Muscle of arm (tissue), 1 donor: ENCODE measurements at regions not wholly inside any gene's neighbourhood (a gene's known extent, or its start where the extent isn't known, plus 50 kb on each side); places are given as distances from the start of the nearest gene placed in this dataset.
A peak's percentile ranks its signal among the peaks of the same experiment; 100 is the strongest.

Source experiments
- DNase-seq: peaks from one replicate; pipeline ENCODE4 v3.0.0-alpha.2; 2013

DNA sequence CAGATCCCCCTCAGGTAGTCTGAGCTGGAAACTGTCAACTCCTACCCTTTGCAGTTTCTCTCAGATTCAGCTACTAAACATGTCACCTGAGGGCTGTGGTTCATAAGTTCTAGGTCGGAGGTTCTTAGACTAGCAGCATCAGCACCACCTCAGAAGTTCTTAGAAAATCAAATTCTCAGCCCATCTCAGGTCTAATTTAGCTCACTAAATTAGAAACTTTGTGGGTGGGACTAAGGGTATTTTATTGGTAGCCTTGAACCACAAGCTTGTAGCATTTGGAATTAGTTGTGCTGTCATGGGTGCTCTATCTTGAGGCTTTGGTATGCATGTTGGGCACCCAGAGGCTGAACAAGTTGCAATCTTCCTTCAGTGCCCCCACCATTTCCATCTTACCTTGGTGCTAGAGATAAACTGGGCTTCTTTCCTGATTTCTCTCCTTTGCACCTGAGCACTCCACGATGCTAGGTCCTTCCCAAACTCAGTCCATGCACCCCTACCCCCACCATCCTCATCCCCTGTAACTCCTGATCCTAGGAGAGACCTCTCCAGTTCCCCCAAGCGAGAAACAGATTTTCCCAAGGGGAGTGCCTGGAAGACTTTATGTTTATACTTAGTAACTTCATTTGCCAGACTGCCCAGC, 54.2 kb downstream of the S1PR1 start:
- DNase-seq: no peak

DNA sequence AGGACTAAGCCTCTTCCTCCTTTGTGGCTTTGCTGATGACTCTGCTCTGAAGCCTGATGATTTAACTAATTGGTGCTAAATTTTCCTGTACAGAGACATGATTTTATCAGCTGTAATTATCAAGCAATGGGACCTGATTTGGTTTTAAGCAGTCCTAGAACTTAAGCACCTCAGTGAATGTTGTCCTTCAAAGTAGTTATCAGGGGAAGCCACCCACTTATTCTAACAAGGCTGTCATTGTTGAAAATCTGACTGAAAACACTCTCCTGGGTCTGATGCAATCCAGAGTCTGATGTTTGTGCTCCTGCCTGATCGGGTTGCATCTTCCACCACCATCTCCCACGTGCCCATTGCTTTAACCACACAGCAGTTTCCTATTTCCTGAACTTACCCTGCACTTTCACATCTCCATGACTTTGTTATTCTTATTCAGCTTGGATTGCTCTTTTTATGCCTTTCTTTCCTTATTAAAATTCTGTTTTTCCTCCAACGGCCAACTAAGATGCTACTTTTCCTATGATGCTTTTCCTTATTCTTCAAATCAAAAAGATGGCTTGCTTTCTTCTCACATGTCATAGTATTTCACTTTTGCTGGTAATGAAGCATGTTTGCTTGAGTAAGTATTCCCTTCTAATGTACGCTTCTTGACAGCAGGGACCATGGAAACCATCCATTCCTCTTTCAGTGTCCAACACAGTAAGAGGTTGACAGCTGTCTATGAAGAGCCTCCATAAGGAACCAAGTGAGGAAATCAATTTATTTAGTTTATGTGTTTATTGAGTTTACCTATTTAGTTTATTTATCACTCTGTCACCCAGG, 55.0 kb downstream of the S1PR1 start:
- no peak for DNase-seq

DNA sequence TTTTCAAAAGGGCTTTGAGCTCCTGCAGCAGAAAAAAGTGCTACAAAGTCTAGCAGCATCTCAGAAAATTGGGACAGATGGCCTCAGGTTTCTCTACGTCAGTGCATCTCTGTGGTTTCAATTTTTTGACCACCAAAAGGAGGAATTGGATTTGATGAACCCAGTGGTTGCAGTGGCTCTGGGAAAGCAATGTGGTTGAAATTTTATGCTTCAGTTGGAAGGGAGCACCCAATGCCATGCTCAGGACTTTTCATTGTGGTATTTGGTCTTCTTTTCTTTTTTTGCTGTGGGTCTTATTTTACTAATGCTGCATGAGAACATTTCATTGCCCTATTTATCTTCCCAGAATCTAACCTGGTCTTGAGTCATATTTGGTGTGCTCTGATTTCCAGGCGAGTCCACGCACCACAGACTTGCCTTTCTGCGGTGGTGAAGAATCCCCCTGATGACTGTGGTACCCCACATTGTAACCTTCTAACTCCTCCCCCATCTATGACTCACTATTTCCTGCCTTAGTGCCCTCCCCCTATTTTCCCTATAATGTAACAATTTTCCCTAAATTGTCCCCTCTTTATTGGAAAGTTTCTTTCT, 56.7 kb downstream of the S1PR1 start:
- no peak for DNase-seq

DNA sequence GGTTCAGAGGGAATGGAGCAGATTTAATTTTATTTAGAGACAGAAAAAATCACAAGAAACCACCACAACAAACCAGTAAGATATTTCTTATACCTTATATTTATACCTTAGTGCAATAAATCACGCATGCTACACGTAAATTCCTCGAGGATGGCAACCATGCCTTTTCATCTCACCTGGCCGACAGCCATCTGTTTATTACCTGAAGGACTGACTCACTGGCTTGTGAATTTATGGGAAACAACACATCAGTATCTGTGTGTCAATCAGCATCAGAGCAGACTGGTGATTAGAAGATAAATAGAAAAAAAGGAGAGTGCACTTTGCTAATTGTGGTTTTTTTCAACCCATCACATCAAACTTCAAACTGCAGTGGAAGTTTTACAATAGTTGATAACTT, 58.4 kb downstream of the S1PR1 start:
- DNase-seq: no peak

DNA sequence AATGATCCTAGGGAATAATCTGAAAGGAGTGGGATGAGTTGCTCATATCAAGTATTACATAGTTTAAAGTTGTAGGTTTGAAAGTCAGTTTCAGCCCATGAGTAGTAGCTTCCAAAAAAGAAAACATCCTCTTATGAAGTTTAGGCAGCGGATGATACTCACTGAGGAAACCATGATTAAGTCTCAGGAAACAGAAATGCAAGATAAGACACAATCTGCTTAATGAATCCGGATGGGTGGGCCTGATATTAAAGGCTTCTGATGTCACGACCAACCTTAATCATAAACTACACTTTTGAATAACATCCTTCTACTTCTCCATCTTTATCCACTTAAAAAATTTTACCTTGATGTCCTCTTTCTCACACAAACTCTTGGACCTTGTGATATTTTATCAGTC, 61.8 kb downstream of the S1PR1 start:
- DNase-seq: no peak

DNA sequence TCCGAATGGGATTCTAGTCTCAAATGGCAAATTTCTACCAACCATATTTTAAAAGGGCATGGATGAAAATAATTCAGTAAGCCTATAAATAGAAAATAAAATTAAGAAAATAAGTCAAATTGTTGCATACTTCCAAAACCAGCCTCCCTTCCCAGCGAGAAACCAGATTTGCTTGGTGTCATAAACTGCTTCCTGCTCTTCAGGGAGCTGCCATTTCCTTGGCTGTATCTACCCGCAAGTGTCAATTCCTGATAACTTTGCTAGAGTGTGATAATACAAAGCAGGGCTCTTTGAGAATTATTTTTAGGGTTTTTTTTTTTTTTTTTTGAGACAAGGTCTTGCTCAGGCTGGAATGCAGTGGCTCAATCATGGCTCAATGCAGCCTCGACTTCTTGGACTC, 62.3 kb downstream of the S1PR1 start:
- no peak for DNase-seq

DNA sequence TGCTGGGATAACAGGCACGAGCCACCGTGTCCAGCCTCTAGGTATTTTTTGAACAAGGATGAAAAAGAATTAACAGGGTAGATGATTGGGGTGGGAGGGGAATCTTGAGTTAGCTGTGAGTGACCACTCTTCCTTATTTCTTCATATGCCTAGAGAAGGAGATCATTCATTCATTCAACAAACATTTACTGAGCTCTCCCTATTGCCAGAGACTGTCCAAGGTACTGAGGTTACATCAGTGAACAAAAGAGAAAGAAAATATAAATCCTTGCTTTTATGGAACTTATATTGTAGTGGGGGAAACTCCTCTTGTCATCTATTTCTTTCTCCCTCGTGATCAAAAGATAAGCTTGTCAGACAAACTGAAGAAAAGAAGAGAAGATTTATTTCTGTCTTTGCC, 62.9 kb downstream of the S1PR1 start:
- no peak for DNase-seq

DNA sequence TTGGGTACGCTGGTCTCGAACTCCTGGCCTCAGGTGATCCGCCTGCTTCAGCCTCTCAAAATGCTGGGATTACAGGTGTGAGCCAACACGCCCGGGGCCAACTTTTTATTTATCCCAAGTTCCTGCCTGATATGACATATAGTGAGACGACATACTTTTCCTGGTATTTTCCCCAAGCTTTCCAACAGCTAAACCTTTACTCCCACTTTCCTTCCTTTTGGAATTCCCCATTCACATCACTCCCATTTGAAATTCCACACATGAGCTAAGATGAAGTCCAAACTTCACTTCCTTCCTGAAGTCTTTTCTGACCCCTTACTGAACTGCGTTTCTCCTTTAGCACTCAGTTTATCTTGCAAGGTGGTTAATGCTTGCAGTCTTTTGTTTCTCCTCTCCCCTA, 64.1 kb downstream of the S1PR1 start:
- no peak for DNase-seq

DNA sequence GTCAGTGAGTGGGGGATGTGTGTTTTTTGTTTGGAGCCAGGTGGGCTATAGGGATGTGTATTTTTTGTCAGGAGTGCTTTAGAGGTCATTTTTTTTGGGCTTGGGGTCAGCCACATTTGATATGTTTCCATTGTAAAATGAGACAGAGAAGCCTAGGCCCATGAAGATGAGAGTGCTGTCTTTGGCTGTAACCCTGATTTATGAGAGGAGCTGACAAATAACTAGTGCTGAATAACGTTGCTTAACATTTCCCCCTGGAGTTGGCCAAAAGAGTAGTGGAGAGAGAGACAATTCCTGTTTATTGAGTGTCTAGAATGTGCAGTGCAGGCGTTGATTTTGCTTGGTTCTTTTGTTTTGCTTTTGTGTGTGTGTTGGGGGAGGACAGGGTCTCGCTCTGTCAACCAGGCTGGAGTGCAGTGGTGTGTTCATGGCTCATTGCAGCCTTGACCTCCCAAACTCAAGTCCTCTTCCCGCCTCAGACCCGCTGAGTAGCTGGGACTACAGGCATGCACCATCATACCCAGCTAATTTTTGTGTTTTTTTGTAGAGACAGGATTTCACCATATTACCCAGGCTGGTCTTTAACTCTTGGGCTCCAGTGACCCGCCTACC, 64.7 kb downstream of the S1PR1 start:
- no peak for DNase-seq

DNA sequence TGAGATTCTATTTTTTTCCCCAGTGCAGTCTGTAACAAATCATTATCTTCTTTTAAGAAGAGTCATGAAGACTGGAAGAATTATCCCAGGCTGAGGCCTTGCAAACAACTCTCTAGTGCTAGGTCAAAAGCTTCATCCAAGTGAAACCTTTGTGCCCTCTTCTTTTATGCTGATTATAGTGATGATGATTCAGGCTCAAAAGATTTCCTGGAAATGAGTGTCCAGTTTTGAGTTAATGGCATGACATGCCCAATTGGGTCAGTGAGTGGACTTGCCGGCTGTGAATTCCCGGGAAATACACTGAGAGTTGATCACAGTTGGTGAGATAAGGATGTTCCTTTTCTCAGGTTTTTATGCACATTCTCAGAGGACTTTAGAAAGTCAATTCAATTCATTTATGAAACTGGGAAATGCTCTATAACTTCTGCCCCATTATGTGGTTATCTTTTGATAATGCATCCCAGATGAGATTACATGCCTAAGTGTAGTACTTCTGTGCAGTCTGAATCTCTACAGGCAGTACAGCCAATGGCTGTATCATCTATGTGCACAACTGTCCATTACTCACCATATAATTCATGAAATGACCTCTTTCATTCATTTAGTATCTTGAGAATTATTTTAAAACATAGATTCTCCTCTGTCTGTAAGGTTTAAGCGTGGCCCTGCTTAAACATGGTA, 66.2 kb downstream of the S1PR1 start:
- no peak for DNase-seq

DNA sequence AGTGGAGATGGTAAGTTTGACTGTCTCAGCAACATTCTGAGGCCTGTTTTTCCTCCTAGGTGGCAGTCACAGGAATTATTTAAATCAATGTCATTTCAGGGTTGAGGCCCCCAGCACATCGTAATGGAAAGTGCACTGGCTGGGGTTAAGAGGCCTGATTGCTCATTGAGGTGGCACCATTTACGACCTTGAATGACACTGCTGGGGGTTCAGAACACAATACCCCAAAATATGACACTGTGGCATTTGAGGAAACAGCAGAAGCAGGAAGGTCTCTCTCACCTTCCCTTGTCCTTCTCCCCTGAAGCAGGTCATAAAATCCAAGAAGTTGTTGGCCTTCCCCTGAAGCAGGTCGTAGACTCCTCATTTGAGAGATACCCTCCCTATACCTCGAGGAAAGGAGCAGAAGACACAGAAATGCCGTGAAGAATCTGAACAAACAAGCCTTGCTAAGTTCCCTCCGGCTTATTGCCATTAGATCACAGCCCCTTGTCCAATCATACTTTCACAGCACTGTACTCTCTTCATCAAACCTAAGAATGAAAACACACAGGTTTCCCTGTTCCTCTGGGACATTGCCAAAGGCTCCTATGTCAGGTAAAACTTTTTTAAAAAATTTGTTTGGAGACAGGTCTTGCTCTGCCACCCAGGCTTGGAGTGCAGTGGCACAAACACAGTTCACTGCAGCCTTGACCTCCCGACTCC, 71.3 kb downstream of the S1PR1 start:
- DNase-seq: no peak

DNA sequence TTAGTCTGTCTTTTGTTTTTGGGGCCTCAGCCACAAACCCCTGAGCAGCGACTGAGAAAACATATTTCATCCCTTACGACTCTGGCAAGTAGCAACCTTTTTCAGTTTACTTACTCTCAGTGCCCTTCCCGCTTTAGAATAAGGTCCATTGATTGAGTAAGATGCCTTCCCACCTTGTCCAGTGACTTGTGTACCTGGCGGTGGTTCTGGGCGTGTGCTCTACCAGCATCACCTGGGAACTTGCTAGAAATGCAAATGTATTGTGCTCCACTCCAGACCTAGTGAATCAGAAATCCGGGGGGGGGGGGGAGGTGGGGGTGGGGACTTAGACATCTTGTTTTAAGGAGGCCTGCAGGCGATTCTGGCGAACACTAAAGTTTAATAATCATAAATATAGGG, 72.1 kb downstream of the S1PR1 start:
- no peak for DNase-seq

DNA sequence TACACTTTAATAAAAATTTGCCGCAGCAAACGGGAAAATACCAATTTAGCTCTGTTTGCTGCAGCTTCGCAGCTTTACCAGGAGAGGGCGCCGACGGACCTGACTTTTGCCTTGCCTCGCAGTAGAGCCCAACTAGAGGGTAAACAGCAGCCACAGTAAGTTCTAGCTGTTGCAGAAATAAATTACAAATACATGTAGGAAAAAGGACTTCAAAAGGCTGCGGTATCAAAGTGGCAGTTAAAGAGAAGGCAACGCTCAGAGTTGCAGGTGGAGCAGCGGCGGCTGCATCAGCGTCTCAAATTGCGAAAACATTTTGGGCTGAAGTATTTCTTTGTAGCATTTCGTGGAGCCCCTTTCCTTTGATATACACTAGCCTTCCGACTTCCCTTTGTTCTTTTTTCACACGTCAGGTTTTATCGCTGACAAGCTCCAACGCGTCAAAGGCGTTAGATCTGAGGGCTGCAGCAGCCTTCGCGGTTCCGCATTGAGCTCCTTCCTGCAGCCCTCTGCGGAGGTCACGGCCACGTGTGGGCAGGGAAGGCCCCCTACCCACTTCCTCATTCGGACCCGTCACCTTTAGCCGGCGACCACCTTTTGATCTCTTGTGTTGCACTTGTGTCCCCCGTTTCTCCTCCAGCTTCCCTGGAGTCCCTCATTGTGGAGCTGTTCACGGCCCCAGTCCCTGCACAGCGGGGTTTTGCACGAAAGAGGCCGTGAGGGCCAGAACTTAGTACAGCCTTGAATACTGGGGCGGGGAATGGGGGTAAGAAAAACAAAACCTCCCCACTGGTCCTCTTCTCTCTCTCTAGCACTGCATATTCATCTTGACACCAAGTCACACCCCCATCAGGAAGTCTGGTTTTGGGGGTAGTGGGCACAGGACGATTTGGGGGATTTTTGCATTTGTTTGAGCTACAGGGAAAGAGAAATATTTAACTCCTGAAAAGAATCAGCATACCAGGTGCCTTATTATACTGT, 72.8 kb downstream of the S1PR1 start:
- peak; percentile 61 for DNase-seq

DNA sequence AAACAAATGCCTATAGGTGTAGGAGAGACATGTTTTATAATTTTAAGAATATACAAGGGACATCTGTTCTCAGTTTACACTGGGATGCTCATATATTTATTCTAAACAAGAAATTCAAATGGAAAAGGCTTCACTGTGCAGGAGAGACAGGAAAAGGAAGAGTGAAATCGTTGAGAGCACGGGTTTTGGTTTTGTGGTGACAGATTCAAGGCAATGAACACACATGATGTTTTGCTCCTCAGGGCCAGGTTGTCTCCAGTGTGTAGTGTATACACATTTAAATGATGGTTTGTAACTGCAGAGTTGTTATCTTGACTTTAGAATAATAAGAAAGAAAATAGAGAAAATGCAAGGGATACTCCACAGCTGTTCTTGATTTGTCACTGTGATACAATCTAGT, 73.7 kb downstream of the S1PR1 start:
- DNase-seq: no peak

DNA sequence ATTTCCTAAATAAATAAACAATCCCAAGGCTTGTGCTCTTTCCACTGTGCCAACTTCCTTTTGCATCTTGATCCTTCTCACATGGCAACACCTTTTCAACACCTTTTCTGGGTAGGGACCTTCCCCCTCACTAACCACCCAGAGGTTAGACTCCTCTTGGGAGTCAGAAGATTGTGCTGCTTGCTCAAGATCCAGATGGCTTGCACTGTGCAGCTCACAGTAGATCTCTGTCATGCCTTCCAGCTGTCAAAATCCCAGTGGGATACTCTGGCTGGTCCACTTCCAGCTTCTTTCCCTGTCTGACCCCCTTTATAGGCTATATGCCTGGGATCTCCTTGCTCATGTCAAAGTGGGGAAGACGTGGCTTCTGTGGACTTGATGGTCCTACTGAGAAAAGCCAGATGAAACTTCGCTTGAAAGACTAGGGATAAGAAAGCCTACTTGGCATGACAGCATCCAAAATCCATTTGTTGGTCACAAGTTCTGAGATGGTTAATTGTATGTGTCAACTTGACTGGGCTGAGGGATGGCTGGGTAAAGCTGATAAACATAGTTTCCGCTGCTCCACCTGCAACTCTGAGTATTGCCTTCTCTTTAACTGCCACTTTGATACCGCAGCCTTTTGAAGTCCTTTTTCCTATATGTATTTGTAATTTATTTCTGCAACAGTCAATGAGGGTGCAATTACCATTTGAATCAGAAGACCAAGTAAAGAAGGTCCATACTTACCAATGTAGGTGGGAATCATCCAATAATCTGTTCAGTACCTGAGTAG, 74.5 kb downstream of the S1PR1 start:
- no peak for DNase-seq

DNA sequence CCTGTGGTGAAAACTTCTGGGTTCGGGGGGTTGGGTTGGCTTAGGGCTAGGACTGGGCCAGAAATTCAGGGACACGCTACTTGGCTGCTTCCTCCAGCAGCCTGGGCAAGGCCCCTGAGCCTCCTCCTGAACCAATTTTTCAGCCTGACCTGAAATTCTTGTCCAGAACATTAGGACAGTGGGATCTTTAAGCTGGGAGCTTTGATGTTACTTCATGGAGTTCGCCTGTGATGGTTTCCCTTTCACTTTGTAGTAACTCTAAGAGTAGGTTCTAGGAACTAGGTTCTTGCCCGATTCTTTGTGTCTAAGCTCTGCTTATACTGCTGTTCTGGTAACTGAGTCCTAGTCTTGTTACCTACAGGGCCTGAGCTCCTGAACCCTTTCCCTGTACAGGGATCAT, 75.3 kb downstream of the S1PR1 start:
- no peak for DNase-seq

DNA sequence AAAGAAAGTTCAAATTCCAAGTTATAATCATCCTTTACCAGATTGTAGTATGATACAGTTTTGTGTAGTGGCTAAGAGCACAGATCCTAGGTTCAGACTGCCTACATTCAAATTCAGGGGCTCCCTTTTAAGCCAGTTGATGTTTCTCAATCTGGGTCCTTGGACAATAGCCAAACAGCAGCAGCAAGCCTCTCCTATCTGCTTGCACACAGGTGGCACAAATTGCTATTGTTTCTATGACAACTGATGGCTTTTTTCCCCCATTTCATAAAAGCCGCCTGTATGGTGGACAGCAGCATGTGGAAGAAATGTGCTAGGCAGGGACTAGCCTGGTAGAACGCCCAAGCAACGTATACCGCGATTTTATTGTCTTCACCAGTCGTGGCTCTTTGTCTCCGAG, 76.5 kb downstream of the S1PR1 start:
- no peak for DNase-seq

DNA sequence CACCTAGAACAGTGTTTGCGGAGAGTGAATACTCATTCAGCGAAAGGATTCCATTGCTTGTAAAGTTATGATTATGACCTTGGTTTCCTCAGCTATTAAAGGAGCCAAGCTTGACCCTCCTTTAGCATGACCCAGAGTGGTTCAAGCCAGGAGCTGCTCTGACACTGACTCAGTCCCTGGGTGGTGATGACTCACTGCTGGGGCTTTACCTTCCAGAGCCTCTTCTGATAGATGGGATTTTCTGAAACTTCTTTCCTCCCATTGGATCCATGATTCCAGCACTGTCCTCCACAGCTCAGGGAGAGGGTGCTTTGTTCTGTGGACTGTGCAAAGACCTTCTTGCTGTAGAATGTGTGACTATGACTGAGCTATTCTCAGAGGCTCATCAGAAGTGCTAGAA, 77.4 kb downstream of the S1PR1 start:
- no peak for DNase-seq

DNA sequence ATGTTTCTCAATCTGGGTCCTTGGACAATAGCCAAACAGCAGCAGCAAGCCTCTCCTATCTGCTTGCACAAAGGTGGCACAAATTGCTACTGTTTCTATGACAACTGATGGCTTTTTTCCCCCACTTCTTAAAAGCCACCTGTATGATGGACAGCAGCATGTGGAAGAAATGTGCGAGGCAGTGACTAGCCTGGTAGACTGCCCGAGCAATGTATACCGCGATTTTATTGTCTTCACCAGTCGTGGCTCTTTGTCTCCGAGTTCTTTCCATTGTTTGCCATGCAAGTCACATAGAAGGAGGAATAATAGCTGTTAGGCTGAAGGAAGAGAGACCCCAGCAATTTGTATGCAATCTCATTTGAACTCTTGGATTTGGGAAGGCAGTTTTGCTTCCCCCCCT, 79.4 kb downstream of the S1PR1 start:
- DNase-seq: no peak

DNA sequence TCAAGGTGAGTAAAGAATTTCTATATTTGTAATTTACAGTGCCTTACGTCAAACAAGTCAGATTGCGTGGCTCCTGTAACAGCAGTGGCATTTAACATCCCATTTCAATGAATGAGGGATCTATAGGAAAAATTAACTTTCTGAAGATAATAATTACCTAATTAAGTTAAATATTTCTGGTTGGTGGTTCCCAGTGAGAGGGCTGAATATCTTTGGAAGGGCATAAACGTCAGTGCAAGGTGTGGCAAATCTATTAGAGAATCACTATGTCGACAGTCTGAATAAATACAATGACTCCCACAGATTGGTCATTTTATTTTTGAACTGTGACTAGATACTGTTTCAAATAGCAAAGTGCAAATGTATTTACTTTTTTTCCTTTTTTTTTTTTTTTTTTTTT, 80.0 kb downstream of the S1PR1 start:
- no peak for DNase-seq
